ENCODE measurements at regions not wholly inside any gene's neighbourhood (a gene's known extent, or its start where the extent isn't known, plus 50 kb on each side); places are given as distances from the start of the nearest gene placed in this dataset.
"Not testable (repeated sequence)": the region's sequence is repeated elsewhere in the genome, so short reads cannot be mapped to it uniquely, and the experiment has no call there.

DNA sequence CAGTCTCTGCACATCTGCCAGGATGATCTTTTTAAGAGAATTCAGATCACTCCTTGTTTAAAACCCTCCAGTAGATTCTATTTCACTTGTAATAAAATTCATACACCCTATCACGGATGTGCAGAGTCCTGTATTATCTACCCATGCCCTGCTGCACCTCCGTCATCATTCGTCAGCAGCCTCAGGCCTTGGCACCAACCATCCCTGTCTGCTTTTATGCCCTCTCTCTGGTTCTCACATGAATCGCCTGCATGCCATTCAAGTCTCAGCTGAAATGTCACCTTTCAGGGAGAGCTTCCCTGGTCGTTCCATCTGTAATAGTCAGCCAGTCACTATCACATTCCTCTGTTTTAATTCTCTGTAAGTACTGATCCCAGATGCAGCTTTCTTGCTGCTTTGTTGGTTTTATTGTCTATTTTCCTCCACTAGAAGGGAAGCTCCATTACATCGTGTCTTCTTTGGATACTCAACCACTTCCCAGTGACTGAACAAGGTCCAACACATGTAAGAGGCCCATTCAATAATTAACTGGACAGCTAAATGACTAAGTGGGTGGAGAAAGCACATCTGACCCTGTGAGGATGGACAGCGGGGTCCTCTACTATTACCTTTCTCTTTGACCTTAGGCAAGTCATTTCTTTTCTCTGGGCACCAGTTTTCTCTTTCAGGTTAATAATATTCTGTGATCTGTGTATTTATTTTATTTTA lies 81.2 kb upstream of the GOT2 start:
- DNase-seq: no peak

- DNase-seq: peak; percentile 13
Observed at GRCh38 chr16:58814348-58814801, 80.3 kb upstream of the GOT2 start.

GRCh38 chr16:58809213-58809612 lies 75.1 kb upstream of the GOT2 start:
- no peak for DNase-seq

GRCh38 chr16:58807276-58807675 lies 73.2 kb upstream of the GOT2 start:
- no peak for DNase-seq

DNA sequence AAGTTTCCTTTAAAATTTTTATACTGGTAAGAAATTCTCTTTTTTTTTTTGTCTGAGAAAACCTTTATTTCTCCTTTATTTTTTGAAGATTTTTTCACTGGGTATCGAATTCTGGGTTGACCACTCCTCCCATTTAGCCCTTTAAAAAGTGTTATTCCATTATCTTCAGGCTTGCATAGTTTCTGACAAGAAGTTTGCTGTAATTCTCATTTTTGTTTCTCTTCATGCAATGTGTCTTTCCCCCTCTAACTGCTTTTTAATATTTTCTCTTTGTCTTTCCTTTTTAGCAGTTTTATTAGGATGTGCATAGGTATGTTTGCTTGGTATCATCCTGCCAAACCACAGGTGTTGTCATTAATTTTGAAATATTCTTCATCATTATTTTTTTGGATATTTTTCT lies 67.7 kb upstream of the GOT2 start:
- DNase-seq: no peak

DNA sequence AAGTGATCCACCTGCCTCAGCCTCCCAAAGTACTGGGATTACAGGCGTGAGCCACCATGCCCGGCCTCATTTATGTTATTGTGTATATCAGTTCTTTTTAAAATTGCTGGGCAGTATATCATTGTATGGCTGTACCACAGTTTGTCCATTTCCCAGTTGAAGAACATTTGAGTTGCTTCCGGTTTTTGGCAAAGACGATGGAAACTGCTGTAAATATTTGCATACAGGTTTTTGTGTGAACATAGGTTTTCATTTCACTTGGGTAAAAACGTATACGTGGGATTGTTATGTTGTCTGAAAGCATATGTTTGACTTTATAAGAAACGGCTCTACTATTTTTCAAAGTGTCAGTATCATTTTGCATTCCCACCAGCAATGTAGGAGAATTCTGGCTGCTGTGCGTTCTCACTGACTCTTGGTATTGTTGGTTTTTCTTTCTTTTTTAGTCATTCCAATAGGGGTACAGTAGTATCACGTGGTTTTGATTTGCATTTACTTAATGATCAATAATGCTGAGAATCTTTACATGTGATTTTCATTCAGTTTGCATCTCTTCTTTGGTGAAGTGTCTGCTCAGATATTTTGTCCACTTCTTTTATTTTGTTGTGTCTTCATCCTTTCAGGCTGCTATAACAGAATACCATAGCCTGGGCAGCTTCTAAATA lies 63.2 kb upstream of the GOT2 start:
- DNase-seq: no peak

DNA sequence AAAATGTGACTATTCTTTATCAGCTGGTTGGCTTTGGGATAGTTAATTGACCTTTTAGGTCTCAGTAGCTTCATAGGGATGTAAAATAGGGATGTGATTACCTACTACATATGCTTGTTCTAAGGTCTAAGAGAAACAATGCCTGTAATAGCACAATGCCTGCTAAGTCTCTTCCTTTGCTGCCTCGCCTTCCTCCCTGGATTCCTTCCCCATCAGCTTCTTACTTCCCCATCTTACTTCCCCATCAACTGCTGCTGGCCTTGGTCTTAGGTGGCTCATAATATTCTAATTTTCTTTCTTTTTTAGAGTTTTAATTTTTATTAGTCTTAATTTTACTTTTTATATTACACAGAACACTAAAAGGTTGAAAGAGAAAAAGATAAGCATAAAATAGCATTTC lies 59.2 kb upstream of the GOT2 start:
- DNase-seq: no peak

DNA sequence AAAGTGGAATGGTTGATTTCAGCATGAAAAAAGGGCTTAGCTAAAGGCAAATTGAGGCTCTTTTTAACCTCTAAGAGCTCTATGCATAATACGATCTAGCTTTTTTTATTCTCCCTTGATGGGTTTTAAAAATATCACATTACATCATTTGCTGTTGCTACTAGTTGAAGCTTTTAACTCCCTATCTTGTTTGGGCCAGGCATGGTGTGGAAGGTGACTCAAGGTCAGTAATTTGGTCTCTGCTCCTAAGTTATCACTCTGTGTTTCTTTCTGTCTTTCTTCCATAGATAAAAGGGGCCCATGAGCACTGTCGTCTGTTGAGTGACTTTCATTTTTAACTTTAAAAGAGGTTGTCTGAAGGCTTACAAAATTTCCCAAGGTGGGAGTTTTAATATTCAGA lies 58.1 kb upstream of the GOT2 start:
- no peak for DNase-seq

DNA sequence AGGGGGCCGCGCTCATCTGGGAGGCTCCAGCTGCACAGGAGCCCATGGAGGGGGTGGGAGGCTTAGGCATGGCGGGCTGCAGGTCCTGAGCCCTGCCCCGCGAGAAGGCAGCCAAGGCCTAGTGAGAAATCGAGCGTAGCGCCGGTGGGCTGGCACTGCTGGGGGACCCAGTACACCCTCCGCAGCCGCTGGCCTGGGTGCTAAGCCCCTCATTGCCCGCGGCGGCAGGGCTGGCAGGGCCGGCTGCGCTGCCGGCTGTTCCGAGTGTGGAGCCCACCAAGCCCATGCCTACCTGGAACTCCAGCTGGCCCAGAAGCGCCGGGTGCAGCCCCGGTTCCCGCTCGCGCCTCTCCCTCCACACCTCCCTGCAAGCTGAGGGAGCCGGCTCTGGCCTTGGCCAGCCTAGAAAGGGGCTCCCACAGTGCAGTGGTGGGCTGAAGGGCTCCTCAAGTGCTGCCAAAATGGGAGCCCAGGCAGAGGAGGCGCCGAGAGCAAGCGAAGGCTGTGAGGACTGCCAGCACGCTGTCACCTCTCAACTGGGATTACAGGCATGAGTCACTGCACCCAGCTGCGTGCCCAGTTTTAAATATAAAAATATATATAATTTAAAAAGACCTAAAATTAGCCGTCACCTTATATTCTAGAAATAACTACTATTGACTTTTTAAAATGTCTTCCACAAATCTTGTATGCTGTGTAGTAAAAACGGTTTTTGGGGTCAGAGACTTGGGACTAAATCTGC lies 56.9 kb upstream of the GOT2 start:
- DNase-seq: not testable (repeated sequence)

- DNase-seq: no peak
Observed at GRCh38 chr16:58789351-58789750, 55.2 kb upstream of the GOT2 start.

All from NCI-H748 treated with DMSO at 0.1 percent for 48 hours (cell line).